ENCODE measurements at regions not wholly inside any gene's neighbourhood (a gene's known extent, or its start where the extent isn't known, plus 50 kb on each side); places are given as distances from the start of the nearest gene placed in this dataset.

DNA sequence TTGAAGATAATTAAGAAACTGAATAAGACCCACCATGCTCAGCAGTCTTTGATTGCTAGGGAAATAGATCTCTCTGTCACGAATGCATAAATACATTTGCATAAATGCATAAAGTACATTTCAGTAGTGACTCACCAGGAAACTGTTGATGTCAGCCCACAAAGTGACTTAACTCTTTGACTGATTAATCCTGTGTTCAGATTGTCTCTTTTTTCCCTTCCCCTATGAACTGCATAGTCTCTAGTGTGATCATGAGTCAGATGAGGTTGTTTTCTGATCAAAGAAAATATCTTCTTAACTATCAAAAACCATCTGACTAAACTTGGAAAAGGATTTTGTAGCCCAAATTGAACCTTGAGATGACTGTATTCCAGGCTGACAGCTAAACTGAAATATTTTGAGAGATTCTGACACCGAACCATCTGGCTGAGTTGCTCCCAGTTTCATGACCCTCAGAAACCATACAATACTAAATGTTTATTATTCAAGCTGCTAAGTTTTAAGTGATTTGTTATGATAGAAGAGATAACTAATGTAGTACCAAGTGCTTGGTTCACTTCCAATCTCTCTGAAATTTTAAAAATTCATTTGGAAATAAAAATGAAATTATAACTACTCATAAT is 1381.5 kb upstream of the AGA start:
- H3K9me3 ChIP-seq (ENCODE audit: control insufficient read depth in 3 of 3, low read length in 3 of 3): peaks cover 0 to 3% (median 0%) of the 10 kb centered on the region in 3 donors
- no peaks in the 10 kb centered on the region for H3K36me3 ChIP-seq (ENCODE audit: control insufficient read depth in 3 of 3, insufficient read depth in 3 of 3, low read length in 3 of 3)
- no peak overlapping the region for H3K9ac ChIP-seq (ENCODE audit: low read depth in 1 of 3, low read length in 3 of 3)
- no peaks in the 10 kb centered on the region for H3K4me1 ChIP-seq (ENCODE audit: control insufficient read depth in 3 of 3, insufficient read depth in 3 of 3, low read length in 3 of 3)
- no peak overlapping the region for H3K27ac ChIP-seq (ENCODE audit: low read depth, low read length)
- no peaks in the 10 kb centered on the region for H3K27me3 ChIP-seq (ENCODE audit: control insufficient read depth in 3 of 3, insufficient read depth in 3 of 3, low read length in 3 of 3)
- H3K4me3 ChIP-seq (ENCODE audit: low read length in 3 of 3): no peak overlapping the region

DNA sequence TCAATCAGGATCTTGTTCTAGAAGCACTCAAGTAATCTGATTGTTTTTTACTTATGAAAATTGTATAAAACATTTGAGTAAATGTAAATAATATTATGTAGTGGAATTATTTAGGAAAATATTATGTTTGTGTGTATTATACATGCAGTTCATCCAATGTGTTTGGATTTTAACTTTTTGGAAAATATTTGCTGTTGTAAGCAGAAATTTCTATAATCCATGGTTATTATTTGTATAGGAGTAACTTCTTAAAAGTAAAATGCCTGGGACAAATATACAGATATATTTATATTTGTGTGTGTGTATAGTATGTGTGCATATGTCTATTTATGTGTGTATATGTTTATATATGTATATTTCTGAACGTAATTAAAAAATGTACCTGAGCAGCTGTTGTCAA is 1394.6 kb upstream of the AGA start:
- Histone ChIP-seq H3K4me3 (ENCODE audit: low read length in 3 of 3) (no peak overlapping the region), H3K27ac (ENCODE audit: low read depth, low read length) (no peak overlapping the region), H3K27me3 (ENCODE audit: control insufficient read depth in 3 of 3, insufficient read depth in 3 of 3, low read length in 3 of 3) (no peaks in the 10 kb centered on the region), H3K9me3 (ENCODE audit: control insufficient read depth in 3 of 3, low read length in 3 of 3) (no peaks in the 10 kb centered on the region), H3K4me1 (ENCODE audit: control insufficient read depth in 3 of 3, insufficient read depth in 3 of 3, low read length in 3 of 3) (no peaks in the 10 kb centered on the region), H3K36me3 (ENCODE audit: control insufficient read depth in 3 of 3, insufficient read depth in 3 of 3, low read length in 3 of 3) (no peaks in the 10 kb centered on the region), H3K9ac (ENCODE audit: low read depth in 1 of 3, low read length in 3 of 3) (no peak overlapping the region)

DNA sequence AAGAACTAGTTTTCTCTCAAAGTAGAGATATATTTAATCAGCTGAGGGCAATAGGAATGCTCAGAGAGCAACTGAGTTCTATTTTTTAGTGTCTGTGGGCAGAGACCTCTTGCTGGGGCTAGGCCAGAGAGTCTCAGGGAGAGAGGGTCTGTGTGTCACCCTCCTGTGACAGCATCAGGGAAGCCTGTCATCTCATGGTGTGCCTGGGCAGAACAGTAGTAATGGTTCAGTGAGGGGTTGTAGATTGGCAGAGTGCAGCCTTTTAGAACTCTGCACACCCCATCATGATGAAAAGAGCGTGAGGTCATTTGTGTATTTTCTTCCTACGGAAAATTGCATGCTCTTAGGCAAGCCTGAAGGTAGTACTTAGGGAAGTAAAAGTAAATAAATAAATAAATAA is 1396.5 kb upstream of the AGA start:
- H3K9me3 ChIP-seq (ENCODE audit: control insufficient read depth in 3 of 3, low read length in 3 of 3): no peaks in the 10 kb centered on the region
- no peaks in the 10 kb centered on the region for H3K4me1 ChIP-seq (ENCODE audit: control insufficient read depth in 3 of 3, insufficient read depth in 3 of 3, low read length in 3 of 3)
- no peak overlapping the region for H3K4me3 ChIP-seq (ENCODE audit: low read length in 3 of 3)
- no peaks in the 10 kb centered on the region for H3K27me3 ChIP-seq (ENCODE audit: control insufficient read depth in 3 of 3, insufficient read depth in 3 of 3, low read length in 3 of 3)
- H3K27ac ChIP-seq (ENCODE audit: low read depth, low read length): no peak overlapping the region
- no peaks in the 10 kb centered on the region for H3K36me3 ChIP-seq (ENCODE audit: control insufficient read depth in 3 of 3, insufficient read depth in 3 of 3, low read length in 3 of 3)
- H3K9ac ChIP-seq (ENCODE audit: low read depth in 1 of 3, low read length in 3 of 3): no peak overlapping the region

DNA sequence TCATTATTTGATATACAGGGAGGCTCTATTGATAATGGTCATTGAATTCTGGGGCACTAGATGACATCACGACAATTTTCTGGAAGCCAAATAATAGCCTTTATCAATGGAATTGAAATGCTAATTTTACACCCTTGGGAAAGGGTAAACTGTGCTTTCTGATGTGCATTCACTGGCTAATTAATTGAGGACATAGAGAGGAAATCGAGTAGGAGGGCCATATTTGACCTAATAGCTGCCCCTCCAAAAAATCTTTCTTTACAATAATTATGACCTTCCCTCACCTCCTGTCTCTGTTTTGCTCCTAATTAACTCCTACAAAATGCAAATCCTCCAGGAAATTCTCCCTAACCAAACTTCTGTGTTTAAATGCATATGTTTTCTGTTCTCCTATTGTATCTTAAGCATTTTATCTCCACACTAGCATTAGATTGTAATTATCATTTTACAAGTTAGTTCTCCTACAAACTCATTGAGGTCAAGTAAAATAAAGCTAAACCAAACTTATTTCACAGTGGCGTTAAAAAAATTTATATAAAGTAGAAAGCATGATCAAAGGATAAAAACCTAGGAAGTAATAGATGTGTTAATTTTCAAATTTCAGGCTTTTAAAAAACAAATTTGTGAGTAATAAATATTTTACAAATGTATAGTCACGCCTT is 1414.0 kb upstream of the AGA start:
- H3K4me3 ChIP-seq (ENCODE audit: low read length in 3 of 3): no peak overlapping the region
- no peak overlapping the region for H3K9ac ChIP-seq (ENCODE audit: low read depth in 1 of 3, low read length in 3 of 3)
- no peaks in the 10 kb centered on the region for H3K27me3 ChIP-seq (ENCODE audit: control insufficient read depth in 3 of 3, insufficient read depth in 3 of 3, low read length in 3 of 3)
- no peak overlapping the region for H3K27ac ChIP-seq (ENCODE audit: low read depth, low read length)
- no peaks in the 10 kb centered on the region for H3K9me3 ChIP-seq (ENCODE audit: control insufficient read depth in 3 of 3, low read length in 3 of 3)
- H3K4me1 ChIP-seq (ENCODE audit: control insufficient read depth in 3 of 3, insufficient read depth in 3 of 3, low read length in 3 of 3): no peaks in the 10 kb centered on the region
- H3K36me3 ChIP-seq (ENCODE audit: control insufficient read depth in 3 of 3, insufficient read depth in 3 of 3, low read length in 3 of 3): no peaks in the 10 kb centered on the region

DNA sequence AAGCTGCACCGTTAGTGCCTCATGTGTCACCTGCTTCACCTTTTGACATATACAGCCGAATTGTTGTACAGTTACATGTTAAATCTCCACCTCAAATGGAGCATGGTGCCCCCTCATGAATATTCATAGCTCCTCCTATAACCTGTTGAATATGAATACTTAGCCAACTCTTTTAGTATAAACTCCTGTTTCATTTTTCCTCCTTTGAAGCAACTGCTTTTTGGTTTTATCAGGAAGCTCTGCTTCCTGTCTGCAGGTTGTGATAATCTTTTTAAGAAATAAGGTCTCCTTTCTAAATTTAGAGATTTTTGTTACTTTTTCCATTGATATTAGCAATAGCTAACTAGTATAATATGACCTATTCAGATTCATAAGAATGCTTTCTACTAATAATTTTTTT is 1429.2 kb upstream of the AGA start:
- Histone ChIP-seq H3K27me3 (ENCODE audit: control insufficient read depth in 3 of 3, insufficient read depth in 3 of 3, low read length in 3 of 3) (no peaks in the 10 kb centered on the region), H3K27ac (ENCODE audit: low read depth, low read length) (no peak overlapping the region), H3K4me3 (ENCODE audit: low read length in 3 of 3) (no peak overlapping the region), H3K9ac (ENCODE audit: low read depth in 1 of 3, low read length in 3 of 3) (no peak overlapping the region), H3K4me1 (ENCODE audit: control insufficient read depth in 3 of 3, insufficient read depth in 3 of 3, low read length in 3 of 3) (no peaks in the 10 kb centered on the region), H3K36me3 (ENCODE audit: control insufficient read depth in 3 of 3, insufficient read depth in 3 of 3, low read length in 3 of 3) (no peaks in the 10 kb centered on the region), H3K9me3 (ENCODE audit: control insufficient read depth in 3 of 3, low read length in 3 of 3) (no peaks in the 10 kb centered on the region)

DNA sequence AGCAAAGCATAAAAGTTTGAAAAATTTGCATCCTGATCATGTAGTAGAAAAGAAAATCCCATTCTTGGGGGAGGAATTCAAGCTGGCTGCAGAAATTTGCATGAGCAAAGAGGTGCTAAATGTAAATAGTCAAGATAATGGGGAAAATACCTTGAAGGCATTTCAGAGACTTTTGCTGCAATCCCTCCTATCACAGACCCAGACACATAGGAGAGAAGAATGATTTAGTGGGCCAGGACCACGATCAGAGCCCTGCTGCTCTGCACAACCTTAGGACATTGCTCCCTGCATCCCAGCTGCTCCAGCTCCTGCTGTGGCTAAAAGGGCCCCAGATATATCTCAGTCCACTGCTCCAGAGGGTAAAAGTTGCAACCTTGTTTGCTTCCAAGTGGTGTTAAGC is 1439.7 kb upstream of the AGA start:
- Histone ChIP-seq H3K36me3 (ENCODE audit: control insufficient read depth in 3 of 3, insufficient read depth in 3 of 3, low read length in 3 of 3) (no peaks in the 10 kb centered on the region), H3K27ac (ENCODE audit: low read depth, low read length) (no peak overlapping the region), H3K9ac (ENCODE audit: low read depth in 1 of 3, low read length in 3 of 3) (no peak overlapping the region), H3K9me3 (ENCODE audit: control insufficient read depth in 3 of 3, low read length in 3 of 3) (peaks cover 0 to 2% (median 0%) of the 10 kb centered on the region in 3 donors), H3K4me1 (ENCODE audit: control insufficient read depth in 3 of 3, insufficient read depth in 3 of 3, low read length in 3 of 3) (no peaks in the 10 kb centered on the region), H3K27me3 (ENCODE audit: control insufficient read depth in 3 of 3, insufficient read depth in 3 of 3, low read length in 3 of 3) (no peaks in the 10 kb centered on the region), H3K4me3 (ENCODE audit: low read length in 3 of 3) (no peak overlapping the region)

DNA sequence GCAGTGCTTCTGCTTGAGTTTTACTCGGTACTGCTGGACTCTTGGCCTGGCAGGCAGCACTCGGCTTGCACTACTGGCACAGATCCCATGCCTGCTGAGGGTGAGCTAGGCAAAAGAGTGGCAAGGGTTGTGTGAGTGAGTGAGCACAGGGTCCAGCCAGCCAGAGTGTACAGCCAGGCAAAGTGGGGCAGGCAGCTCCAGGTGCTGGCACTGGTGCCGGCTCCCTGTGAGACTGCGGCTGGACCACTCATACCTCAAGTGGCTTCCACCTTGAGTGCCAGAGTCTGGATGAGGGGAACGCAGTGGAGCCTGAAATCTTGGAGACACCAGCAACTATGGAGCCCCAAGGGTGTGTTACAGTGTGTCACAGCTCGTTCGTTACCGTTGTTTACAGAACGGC is 1451.9 kb upstream of the AGA start:
- no peak overlapping the region for H3K9ac ChIP-seq (ENCODE audit: low read depth in 1 of 3, low read length in 3 of 3)
- H3K27ac ChIP-seq (ENCODE audit: low read depth, low read length): no peak overlapping the region
- H3K36me3 ChIP-seq (ENCODE audit: control insufficient read depth in 3 of 3, insufficient read depth in 3 of 3, low read length in 3 of 3): no peaks in the 10 kb centered on the region
- H3K4me3 ChIP-seq (ENCODE audit: low read length in 3 of 3): no peak overlapping the region
- H3K9me3 ChIP-seq (ENCODE audit: control insufficient read depth in 3 of 3, low read length in 3 of 3): peaks cover 0 to 3% (median 0%) of the 10 kb centered on the region in 3 donors
- H3K27me3 ChIP-seq (ENCODE audit: control insufficient read depth in 3 of 3, insufficient read depth in 3 of 3, low read length in 3 of 3): no peaks in the 10 kb centered on the region
- no peaks in the 10 kb centered on the region for H3K4me1 ChIP-seq (ENCODE audit: control insufficient read depth in 3 of 3, insufficient read depth in 3 of 3, low read length in 3 of 3)

DNA sequence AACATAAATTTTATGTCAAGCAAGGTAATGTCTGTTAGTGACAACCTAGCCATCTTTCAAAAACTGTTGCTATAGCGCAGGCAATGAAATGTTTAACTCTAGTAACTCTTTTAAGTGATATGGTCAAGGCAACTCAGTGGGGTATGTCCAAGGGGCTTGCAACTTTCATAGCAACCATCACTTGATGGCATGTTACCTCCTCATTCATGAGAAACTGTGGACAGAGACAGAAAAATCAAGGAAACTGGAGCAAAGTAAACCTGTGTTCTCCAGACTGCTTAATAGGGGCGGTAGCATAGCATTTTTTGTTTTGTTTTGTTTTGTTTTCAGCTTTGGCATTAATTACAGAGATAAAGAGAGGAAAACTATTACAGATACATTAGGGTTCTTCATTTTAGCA is 1456.8 kb upstream of the AGA start:
- Histone ChIP-seq H3K36me3 (ENCODE audit: control insufficient read depth in 3 of 3, insufficient read depth in 3 of 3, low read length in 3 of 3) (no peaks in the 10 kb centered on the region), H3K27me3 (ENCODE audit: control insufficient read depth in 3 of 3, insufficient read depth in 3 of 3, low read length in 3 of 3) (no peaks in the 10 kb centered on the region), H3K9me3 (ENCODE audit: control insufficient read depth in 3 of 3, low read length in 3 of 3) (peaks cover 0 to 2% (median 0%) of the 10 kb centered on the region in 3 donors), H3K4me3 (ENCODE audit: low read length in 3 of 3) (no peak overlapping the region), H3K27ac (ENCODE audit: low read depth, low read length) (no peak overlapping the region), H3K4me1 (ENCODE audit: control insufficient read depth in 3 of 3, insufficient read depth in 3 of 3, low read length in 3 of 3) (no peaks in the 10 kb centered on the region), H3K9ac (ENCODE audit: low read depth in 1 of 3, low read length in 3 of 3) (no peak overlapping the region)

DNA sequence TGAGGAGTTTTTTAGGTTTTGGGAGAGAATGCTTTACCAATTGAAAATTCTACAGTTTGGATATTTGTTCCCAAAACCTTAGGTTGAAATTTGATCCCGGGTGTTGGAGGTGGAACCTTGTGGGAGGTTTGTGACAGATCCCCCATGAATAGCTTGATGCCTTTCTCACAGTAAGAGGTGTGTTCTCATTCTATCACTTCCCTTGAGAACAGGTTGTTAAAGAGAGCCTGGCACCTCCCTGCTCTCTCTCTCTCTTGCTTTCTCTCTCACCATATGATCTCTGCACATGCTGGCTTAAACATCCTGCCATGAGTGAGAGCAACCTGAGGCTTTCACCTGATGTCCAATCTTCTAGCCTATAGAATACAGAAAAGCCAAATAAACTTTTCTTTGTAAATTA is 1475.5 kb upstream of the AGA start:
- H3K9ac ChIP-seq (ENCODE audit: low read depth in 1 of 3, low read length in 3 of 3): no peak overlapping the region
- H3K9me3 ChIP-seq (ENCODE audit: control insufficient read depth in 3 of 3, low read length in 3 of 3): peaks cover 0 to under 1% (median 0%) of the 10 kb centered on the region in 3 donors
- H3K27me3 ChIP-seq (ENCODE audit: control insufficient read depth in 3 of 3, insufficient read depth in 3 of 3, low read length in 3 of 3): no peaks in the 10 kb centered on the region
- no peaks in the 10 kb centered on the region for H3K36me3 ChIP-seq (ENCODE audit: control insufficient read depth in 3 of 3, insufficient read depth in 3 of 3, low read length in 3 of 3)
- no peaks in the 10 kb centered on the region for H3K4me1 ChIP-seq (ENCODE audit: control insufficient read depth in 3 of 3, insufficient read depth in 3 of 3, low read length in 3 of 3)
- H3K27ac ChIP-seq (ENCODE audit: low read depth, low read length): no peak overlapping the region
- H3K4me3 ChIP-seq (ENCODE audit: low read length in 3 of 3): no peak overlapping the region

DNA sequence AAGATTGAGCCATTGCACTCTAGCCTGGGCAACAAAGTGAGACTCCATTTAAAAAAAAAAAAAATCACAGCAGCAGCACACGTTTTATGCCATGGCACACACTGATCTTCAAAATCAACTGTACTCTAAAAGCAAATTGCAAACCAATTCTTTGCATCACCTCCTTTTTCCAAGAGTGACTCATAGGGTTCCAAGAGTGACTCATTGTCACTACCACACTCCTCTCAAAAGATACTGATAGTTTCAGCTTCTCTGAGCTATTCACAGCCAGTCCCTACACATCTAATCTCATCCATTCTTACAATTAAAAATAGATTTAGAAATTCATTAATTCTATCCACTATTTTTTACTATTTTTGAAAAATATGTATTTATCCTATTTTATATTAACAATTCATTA is 1494.9 kb upstream of the AGA start:
- H3K4me3 ChIP-seq (ENCODE audit: low read length in 3 of 3): no peak overlapping the region
- no peaks in the 10 kb centered on the region for H3K36me3 ChIP-seq (ENCODE audit: control insufficient read depth in 3 of 3, insufficient read depth in 3 of 3, low read length in 3 of 3)
- no peak overlapping the region for H3K27ac ChIP-seq (ENCODE audit: low read depth, low read length)
- H3K9me3 ChIP-seq (ENCODE audit: control insufficient read depth in 3 of 3, low read length in 3 of 3): no peaks in the 10 kb centered on the region
- no peaks in the 10 kb centered on the region for H3K4me1 ChIP-seq (ENCODE audit: control insufficient read depth in 3 of 3, insufficient read depth in 3 of 3, low read length in 3 of 3)
- no peaks in the 10 kb centered on the region for H3K27me3 ChIP-seq (ENCODE audit: control insufficient read depth in 3 of 3, insufficient read depth in 3 of 3, low read length in 3 of 3)
- H3K9ac ChIP-seq (ENCODE audit: low read depth in 1 of 3, low read length in 3 of 3): no peak overlapping the region

Data from skeletal muscle tissue (tissue), 3 donors.